ENCODE measurements at regions not wholly inside any gene's neighbourhood (a gene's known extent, or its start where the extent isn't known, plus 50 kb on each side); places are given as distances from the start of the nearest gene placed in this dataset.

- no peak for DNase-seq (ENCODE audit: low spot score)
Observed at GRCh38 chr15:53437985-53438841, 321.2 kb downstream of the WDR72 start.

GRCh38 chr15:53437366-53437765, 322.1 kb downstream of the WDR72 start:
- in situ Hi-C loops (cut with MboI; ENCODE audit: low sequenced_read_pairs, unreplicated experiment): no loop called here
- TF ChIP-seq CTCF (IDR thresholded peaks at IDR 0.05; ENCODE audit: borderline replicate concordance, control extremely low read depth, extremely low read depth, insufficient read depth, missing control alignments): no peak

More at GRCh38 chr15:53437985-53438841, 321.2 kb downstream of the WDR72 start:
- in situ Hi-C loops (cut with MboI; ENCODE audit: low sequenced_read_pairs, unreplicated experiment): no loop called here
- no peak for TF ChIP-seq CTCF (IDR thresholded peaks at IDR 0.05; ENCODE audit: borderline replicate concordance, control extremely low read depth, extremely low read depth, insufficient read depth, missing control alignments)

GRCh38 chr15:53434174-53434678, 325.2 kb downstream of the WDR72 start:
- DNase-seq (ENCODE audit: low spot score): no peak
- no peak for TF ChIP-seq CTCF (IDR thresholded peaks at IDR 0.05; ENCODE audit: borderline replicate concordance, control extremely low read depth, extremely low read depth, insufficient read depth, missing control alignments)
- in situ Hi-C loops (cut with MboI; ENCODE audit: low sequenced_read_pairs, unreplicated experiment): no loop called here

More at GRCh38 chr15:53437366-53437765, 322.1 kb downstream of the WDR72 start:
- no peak for DNase-seq (ENCODE audit: low spot score)

- in situ Hi-C loops (cut with MboI; ENCODE audit: low sequenced_read_pairs, unreplicated experiment): no loop called here
- TF ChIP-seq CTCF (IDR thresholded peaks at IDR 0.05; ENCODE audit: borderline replicate concordance, control extremely low read depth, extremely low read depth, insufficient read depth, missing control alignments): no peak
- DNase-seq (ENCODE audit: low spot score): no peak
Observed at GRCh38 chr15:53416219-53416940, 343.1 kb downstream of the WDR72 start.

GRCh38 chr15:53414167-53414566, 345.3 kb downstream of the WDR72 start:
- TF ChIP-seq CTCF (IDR thresholded peaks at IDR 0.05; ENCODE audit: borderline replicate concordance, control extremely low read depth, extremely low read depth, insufficient read depth, missing control alignments): no peak
- in situ Hi-C loops (cut with MboI; ENCODE audit: low sequenced_read_pairs, unreplicated experiment): no loop called here
- no peak for DNase-seq (ENCODE audit: low spot score)

GRCh38 chr15:53412542-53412941, 346.9 kb downstream of the WDR72 start:
- no peak for TF ChIP-seq CTCF (IDR thresholded peaks at IDR 0.05; ENCODE audit: borderline replicate concordance, control extremely low read depth, extremely low read depth, insufficient read depth, missing control alignments)
- in situ Hi-C loops (cut with MboI; ENCODE audit: low sequenced_read_pairs, unreplicated experiment): no loop called here
- DNase-seq (ENCODE audit: low spot score): no peak
